GM12874 (cell line): ENCODE measurements at regions not wholly inside any gene's neighbourhood (a gene's known extent, or its start where the extent isn't known, plus 50 kb on each side); places are given as distances from the start of the nearest gene placed in this dataset.

Experiments used
- TF ChIP-seq, protein P1 (sequence below): IDR thresholded peaks from 2 replicates; pipeline ENCODE4 v1.5.1; 2011; ENCODE audit warnings: low read depth, mild to moderate bottlenecking, control low read depth, low read length, moderate library complexity; ENCODE audit not compliant: insufficient read depth

DNA sequence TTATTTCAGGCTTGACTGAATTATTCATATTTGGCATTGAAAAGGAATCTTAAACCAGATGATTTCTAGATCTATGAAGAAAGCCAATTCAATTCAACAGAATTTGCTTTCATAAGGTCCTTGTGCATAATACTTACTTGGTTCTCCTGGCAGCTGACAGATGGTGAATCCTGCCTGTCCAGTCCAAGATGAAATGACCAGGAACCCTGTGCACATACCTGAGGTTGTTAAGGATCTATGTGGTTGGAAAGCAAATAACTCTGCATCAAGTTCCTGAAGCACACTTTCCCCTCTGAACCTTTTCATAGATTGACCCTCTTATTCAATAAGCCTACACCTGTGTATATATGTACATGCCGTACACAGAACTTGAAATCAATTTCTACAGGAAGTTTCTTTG is 562.7 kb downstream of the PPARGC1A start:
- TF ChIP-seq, protein P1, sequence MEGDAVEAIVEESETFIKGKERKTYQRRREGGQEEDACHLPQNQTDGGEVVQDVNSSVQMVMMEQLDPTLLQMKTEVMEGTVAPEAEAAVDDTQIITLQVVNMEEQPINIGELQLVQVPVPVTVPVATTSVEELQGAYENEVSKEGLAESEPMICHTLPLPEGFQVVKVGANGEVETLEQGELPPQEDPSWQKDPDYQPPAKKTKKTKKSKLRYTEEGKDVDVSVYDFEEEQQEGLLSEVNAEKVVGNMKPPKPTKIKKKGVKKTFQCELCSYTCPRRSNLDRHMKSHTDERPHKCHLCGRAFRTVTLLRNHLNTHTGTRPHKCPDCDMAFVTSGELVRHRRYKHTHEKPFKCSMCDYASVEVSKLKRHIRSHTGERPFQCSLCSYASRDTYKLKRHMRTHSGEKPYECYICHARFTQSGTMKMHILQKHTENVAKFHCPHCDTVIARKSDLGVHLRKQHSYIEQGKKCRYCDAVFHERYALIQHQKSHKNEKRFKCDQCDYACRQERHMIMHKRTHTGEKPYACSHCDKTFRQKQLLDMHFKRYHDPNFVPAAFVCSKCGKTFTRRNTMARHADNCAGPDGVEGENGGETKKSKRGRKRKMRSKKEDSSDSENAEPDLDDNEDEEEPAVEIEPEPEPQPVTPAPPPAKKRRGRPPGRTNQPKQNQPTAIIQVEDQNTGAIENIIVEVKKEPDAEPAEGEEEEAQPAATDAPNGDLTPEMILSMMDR = no peak

GRCh38 chr4:23324021-23324690 is 565.7 kb downstream of the PPARGC1A start:
- TF ChIP-seq, protein P1 = no peak

DNA sequence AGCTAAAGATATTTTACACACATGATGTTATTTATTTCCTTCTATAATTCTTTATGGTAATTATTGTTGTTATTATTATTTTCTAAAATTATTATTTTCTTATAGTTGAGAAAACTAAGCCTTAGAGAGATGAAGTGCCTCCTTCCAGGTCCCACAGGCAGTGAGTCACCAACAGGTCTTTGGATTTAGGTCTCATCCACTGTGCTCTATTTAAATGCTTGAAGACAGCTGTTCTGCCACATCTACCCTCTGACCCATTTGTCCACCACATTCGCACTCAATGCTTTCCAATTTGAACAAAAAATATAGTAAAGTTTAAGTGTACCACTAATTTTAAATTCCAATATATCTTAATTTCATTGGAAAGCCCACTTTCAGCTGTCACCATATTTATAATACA is 566.4 kb downstream of the PPARGC1A start:
- TF ChIP-seq, protein P1 = no peak

- TF ChIP-seq, protein P1 = no peak
Measured at GRCh38 chr4:23322732-23323131, 567.1 kb downstream of the PPARGC1A start.

DNA sequence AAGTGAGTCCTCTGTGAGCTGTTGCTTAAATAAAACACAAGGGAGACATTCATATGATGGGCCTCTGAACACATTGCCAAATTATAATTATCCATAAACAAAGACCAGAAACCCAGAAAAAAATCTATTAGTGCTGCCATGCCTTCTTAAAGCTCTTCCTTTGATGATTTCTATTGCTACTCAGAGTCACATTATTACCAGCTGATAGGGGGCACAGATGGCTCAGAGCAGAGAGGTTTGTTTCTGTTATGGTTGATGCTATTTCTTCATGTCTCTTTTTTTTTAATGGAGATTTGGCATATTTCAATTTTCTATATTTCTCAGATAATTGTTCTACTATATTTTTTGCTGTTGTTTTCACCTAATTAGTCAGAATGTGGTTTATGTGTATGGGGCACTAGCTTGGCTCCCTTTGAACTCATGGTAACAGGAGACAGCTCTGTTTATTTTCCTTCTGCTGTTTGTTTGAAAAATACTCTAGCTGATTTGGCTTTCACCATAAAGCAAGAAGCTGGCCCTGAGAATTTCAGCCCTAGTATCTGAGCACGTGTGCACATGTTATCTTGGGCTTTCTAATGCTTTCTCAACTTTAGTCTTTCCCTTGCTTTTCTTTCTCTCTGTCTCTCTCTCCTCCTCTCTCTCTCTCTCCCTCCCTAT is 568.8 kb downstream of the PPARGC1A start:
- TF ChIP-seq, protein P1 = no peak

- TF ChIP-seq, protein P1 = no peak
Measured at GRCh38 chr4:23312686-23313085, 577.2 kb downstream of the PPARGC1A start.

DNA sequence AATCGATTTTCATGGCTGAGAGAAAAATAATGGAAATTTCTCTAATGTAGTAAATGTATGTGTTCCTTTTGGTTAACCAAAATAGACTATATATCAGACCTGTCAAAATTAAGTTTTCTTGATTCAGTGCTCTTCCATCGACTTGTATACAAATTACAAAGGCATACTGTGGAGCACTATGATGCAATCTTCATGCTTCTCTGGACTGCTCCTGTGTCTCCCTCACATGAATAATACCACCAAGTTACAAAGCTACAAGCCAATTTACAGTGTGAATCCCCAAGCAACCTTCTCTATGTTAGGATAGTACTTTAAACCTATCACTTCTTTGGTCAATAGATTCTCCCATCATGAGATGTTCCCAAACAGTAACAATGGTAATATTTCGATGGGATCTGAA is 577.9 kb downstream of the PPARGC1A start:
- TF ChIP-seq, protein P1 = no peak
